ENCODE measurements at regions not wholly inside any gene's neighbourhood (a gene's known extent, or its start where the extent isn't known, plus 50 kb on each side); places are given as distances from the start of the nearest gene placed in this dataset.

GRCh38 chr16:60815033-60815432 lies 1221.2 kb downstream of the CDH8 start:
- TF ChIP-seq CTCF (IDR thresholded peaks at IDR 0.05) (no peak), POLR2A (IDR thresholded peaks at IDR 0.05) (no peak)
